ENCODE measurements at regions not wholly inside any gene's neighbourhood (a gene's known extent, or its start where the extent isn't known, plus 50 kb on each side); places are given as distances from the start of the nearest gene placed in this dataset.

DNA sequence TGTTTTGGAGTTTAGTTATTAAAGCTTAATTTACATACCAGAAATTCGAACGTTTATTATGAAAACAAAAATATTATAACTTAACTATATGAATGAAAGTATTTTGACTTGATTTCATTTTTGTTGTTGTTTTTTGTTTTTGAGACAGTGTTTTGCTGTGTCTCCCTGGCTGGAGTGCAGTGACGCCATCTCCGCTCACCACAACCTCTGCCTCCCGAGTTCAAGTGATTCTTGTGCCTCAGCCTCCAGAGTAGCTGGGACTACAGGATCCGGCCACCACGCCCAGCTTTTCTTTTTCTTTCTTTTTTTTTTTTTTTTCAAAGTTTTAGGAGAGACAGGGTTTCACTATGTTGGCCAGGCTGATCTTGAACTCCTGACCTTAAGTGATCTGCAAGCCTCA lies 392.6 kb downstream of the PCDH17 start:
- no peak overlapping the region for H3K4me3 ChIP-seq (ENCODE audit: low read depth, low read length)
- TF ChIP-seq, protein P1, sequence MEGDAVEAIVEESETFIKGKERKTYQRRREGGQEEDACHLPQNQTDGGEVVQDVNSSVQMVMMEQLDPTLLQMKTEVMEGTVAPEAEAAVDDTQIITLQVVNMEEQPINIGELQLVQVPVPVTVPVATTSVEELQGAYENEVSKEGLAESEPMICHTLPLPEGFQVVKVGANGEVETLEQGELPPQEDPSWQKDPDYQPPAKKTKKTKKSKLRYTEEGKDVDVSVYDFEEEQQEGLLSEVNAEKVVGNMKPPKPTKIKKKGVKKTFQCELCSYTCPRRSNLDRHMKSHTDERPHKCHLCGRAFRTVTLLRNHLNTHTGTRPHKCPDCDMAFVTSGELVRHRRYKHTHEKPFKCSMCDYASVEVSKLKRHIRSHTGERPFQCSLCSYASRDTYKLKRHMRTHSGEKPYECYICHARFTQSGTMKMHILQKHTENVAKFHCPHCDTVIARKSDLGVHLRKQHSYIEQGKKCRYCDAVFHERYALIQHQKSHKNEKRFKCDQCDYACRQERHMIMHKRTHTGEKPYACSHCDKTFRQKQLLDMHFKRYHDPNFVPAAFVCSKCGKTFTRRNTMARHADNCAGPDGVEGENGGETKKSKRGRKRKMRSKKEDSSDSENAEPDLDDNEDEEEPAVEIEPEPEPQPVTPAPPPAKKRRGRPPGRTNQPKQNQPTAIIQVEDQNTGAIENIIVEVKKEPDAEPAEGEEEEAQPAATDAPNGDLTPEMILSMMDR (IDR thresholded peaks at IDR 0.05; ENCODE audit: control insufficient read depth, extremely low read depth, insufficient read depth), result no peak
- no peak for DNase-seq (ENCODE audit: low read depth)

DNA sequence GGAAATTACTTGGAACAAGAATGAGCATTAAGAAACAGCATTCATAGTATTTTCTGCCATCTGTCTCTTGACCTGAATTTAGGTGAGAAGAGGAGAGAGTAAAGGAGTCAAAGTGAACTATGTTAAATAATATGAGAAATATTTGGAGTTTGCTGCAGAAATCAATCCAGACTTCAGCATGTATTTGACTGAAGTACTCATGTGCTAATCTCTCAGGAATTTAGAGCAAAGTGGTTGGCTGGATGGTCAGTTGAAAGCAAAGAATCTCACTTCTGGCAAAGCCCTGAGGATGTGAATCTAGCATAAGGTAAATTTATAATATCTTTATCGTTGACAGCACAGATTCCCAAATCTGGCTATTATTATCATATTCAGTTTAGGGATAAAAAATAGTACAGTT lies 394.3 kb downstream of the PCDH17 start:
- no peak overlapping the region for H3K4me3 ChIP-seq (ENCODE audit: low read depth, low read length)
- TF ChIP-seq, protein P1 (IDR thresholded peaks at IDR 0.05; ENCODE audit: control insufficient read depth, extremely low read depth, insufficient read depth), result no peak
- no peak for DNase-seq (ENCODE audit: low read depth)

DNA sequence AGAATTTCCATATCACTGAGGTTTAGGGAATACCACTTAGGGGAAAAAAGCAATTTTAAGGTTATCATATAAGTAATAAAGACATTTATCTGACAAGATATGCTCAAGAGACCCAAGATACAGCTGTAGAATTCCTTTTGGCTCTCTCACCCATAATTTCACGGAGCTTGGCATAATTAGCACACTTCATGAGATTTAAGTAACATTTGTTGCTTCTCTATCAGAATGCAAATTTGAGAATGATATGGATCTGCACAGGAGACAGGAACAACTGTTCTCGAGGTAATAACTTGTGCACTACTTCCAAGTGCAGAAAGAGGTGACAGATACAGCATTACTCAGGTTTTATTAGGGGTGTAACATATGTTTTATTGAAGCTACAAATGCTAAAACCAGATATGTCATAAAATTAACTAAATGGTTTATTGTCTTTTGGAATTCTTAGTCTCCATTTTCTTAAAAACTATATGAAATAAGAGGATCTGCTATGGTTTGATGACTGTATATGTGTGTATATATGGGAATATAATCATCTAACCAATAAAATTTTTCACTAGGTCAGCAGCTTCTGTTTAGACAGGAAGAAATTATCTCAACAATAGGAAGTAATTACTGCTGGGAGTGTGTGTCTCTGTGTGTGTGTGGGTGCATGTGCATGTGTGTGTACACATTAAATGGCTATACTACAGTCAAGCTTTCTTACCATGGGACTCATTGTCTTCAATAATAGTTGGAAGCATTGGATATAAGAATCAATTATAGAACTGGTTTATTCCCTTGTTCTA lies 401.3 kb downstream of the PCDH17 start:
- H3K4me3 ChIP-seq (ENCODE audit: low read depth, low read length), result no peak overlapping the region
- TF ChIP-seq, protein P1 (IDR thresholded peaks at IDR 0.05; ENCODE audit: control insufficient read depth, extremely low read depth, insufficient read depth), result no peak
- DNase-seq (ENCODE audit: low read depth), result no peak

DNA sequence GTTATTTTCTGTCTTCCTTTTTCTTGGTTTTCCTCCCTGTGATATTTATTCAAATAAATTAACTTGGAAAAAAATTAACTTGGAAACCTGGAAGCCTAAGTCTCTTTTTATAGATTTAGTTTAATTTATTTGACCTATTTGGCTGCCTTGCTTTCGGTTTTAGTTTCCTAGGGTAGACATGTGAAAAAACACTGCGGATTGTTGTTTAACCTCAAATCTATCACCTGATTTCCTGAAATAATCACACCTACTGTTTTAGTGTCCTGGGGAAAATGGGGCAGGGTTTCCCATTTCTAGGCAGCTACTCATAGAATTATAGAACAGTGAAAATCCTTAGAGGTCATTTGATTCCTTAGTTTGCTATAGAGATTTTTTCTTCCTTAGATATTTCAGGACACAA lies 412.4 kb downstream of the PCDH17 start:
- TF ChIP-seq, protein P1 (IDR thresholded peaks at IDR 0.05; ENCODE audit: control insufficient read depth, extremely low read depth, insufficient read depth), result no peak
- no peak for DNase-seq (ENCODE audit: low read depth)

DNA sequence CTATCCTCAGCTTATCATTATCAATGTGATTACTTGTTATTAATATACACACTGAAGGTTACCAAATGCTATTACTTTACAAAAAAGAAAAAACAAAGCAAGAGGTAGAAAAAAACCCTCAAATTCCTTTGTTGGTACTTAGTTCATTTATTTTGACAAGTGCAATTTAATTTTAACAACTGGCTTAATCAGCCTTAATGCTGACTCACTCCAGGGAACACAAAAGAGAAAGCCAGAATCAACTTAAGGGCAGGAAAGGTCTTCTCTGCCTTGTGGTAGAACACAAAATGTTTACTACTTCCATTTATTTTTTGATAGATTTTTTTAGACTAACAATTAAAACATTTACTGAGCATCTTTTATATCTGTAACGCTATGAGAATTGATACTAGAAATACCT lies 417.1 kb downstream of the PCDH17 start:
- TF ChIP-seq, protein P1 (IDR thresholded peaks at IDR 0.05; ENCODE audit: control insufficient read depth, extremely low read depth, insufficient read depth), result no peak
- no peak for DNase-seq (ENCODE audit: low read depth)
- H3K4me3 ChIP-seq (ENCODE audit: low read depth, low read length), result no peak overlapping the region

More for the DNA sequence above, 412.4 kb downstream of the PCDH17 start:
- no peak overlapping the region for H3K4me3 ChIP-seq (ENCODE audit: low read depth, low read length)

DNA sequence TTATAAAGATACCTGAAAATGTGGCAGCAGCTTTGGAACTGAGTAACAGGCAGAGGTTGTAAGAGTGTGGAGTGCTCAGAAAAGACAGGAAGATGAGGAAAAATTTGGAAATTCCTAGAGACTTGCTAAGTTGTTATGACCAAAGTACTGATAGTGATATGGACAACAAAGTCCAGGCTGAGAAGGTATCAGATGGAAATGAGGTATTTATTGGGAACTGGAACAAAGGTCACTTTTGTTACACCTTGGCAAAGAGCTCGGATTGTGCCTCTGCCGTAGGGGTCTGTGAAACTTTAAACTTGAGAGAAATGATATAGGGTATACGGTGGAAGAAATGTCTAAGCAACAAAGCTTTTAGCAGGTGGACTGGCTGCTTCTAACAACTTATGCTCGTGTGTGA lies 419.9 kb downstream of the PCDH17 start:
- DNase-seq (ENCODE audit: low read depth), result no peak
- no peak overlapping the region for H3K4me3 ChIP-seq (ENCODE audit: low read depth, low read length)
- TF ChIP-seq, protein P1 (IDR thresholded peaks at IDR 0.05; ENCODE audit: control insufficient read depth, extremely low read depth, insufficient read depth), result no peak

Measured in LNCaP clone FGC (cell line).